PC-3 (cell line): ENCODE measurements at regions not wholly inside any gene's neighbourhood (a gene's known extent, or its start where the extent isn't known, plus 50 kb on each side); places are given as distances from the start of the nearest gene placed in this dataset.

Experiments
- CTCF ChIP-seq: fragments of 300-600 bp; sonication (generic); conservative IDR thresholded peaks from 2 replicates; pipeline ENCODE4 v1.5.1; 2017; ENCODE audit warnings: antibody characterized with exemption, low read depth, mild to moderate bottlenecking, low read length
- EZH2 ChIP-seq: fragments of 300-600 bp; sonication (generic); IDR thresholded peaks from one replicate; pipeline ENCODE4 v1.6.1; 2017; ENCODE audit warnings: antibody characterized with exemption, mild to moderate bottlenecking, low read length; ENCODE audit not compliant: unreplicated experiment

GRCh38 chr10:120355425-120355824, 101.6 kb upstream of the PLPP4 start:
- TF ChIP-seq CTCF: no peak
- no peak for TF ChIP-seq EZH2
